ENCODE measurements at regions not wholly inside any gene's neighbourhood (a gene's known extent, or its start where the extent isn't known, plus 50 kb on each side); places are given as distances from the start of the nearest gene placed in this dataset.

DNA sequence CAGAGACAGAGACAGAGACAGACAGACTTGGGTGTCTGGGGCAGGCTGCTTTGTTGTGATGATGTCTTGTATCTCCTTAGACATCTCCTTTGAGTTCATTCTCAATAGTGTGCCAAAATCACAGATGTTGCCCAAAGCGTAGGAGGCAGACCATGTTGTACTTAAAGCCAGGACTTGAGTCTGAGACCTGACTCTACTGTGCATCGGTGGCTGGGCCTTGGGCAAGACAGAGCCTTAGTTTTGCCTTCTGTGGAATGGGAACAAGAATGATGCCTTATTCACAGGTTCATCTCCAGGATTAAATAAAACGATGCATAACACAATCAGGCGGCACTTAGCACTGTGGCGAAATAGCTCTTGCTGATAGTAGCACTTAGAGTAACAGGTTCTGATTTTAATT, 230.3 kb downstream of the AACS start:
- TF ChIP-seq, protein P1, sequence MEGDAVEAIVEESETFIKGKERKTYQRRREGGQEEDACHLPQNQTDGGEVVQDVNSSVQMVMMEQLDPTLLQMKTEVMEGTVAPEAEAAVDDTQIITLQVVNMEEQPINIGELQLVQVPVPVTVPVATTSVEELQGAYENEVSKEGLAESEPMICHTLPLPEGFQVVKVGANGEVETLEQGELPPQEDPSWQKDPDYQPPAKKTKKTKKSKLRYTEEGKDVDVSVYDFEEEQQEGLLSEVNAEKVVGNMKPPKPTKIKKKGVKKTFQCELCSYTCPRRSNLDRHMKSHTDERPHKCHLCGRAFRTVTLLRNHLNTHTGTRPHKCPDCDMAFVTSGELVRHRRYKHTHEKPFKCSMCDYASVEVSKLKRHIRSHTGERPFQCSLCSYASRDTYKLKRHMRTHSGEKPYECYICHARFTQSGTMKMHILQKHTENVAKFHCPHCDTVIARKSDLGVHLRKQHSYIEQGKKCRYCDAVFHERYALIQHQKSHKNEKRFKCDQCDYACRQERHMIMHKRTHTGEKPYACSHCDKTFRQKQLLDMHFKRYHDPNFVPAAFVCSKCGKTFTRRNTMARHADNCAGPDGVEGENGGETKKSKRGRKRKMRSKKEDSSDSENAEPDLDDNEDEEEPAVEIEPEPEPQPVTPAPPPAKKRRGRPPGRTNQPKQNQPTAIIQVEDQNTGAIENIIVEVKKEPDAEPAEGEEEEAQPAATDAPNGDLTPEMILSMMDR (conservative IDR thresholded peaks at IDR 0.05; ENCODE audit: low read depth, low read length) = no peak
- no peak for TF ChIP-seq EZH2phosphoT487 (IDR thresholded peaks at IDR 0.05; ENCODE audit: borderline replicate concordance, low read length)

All from PC-3 (cell line).